H9 (cell line): ENCODE measurements at regions not wholly inside any gene's neighbourhood (a gene's known extent, or its start where the extent isn't known, plus 50 kb on each side); places are given as distances from the start of the nearest gene placed in this dataset.

Experiments used
- DNase-seq: peaks from one replicate; pipeline ENCODE4 v3.0.0-alpha.2; 2017
- H2AFZ ChIP-seq: one replicate; pipeline ENCODE4 v1.6.1; 2013; ENCODE audit warnings: mild to moderate bottlenecking, low read length, control low read depth, moderate library complexity
- H2AK5ac ChIP-seq: 2 replicates; pipeline ENCODE4 v1.6.1; 2013; ENCODE audit warnings: low read length, control low read depth, mixed read lengths; ENCODE audit not compliant: insufficient read length
- H2BK120ac ChIP-seq: one replicate; pipeline ENCODE4 v1.6.1; 2013; ENCODE audit warnings: low read depth, mild to moderate bottlenecking, low read length, control low read depth, inconsistent platforms; ENCODE audit not compliant: poor library complexity, severe bottlenecking
- H2BK12ac ChIP-seq: 2 replicates; pipeline ENCODE4 v1.6.1; 2013; ENCODE audit warnings: low read length, control low read depth, mixed read lengths, low read depth; ENCODE audit not compliant: insufficient read length
- H2BK15ac ChIP-seq: 2 replicates; pipeline ENCODE4 v1.6.1; 2013; ENCODE audit warnings: low read depth, low read length, control low read depth
- H2BK20ac ChIP-seq: one replicate; pipeline ENCODE4 v1.6.1; 2013; ENCODE audit warnings: low read depth, mild to moderate bottlenecking, low read length, control low read depth, inconsistent platforms; ENCODE audit not compliant: poor library complexity, severe bottlenecking
- H2BK5ac ChIP-seq: 2 replicates; pipeline ENCODE4 v1.6.1; 2013; ENCODE audit warnings: low read length, control low read depth, mixed read lengths; ENCODE audit not compliant: insufficient read length
- H3K14ac ChIP-seq: 2 replicates; pipeline ENCODE4 v1.6.1; 2013; ENCODE audit warnings: low read length, control low read depth; ENCODE audit not compliant: insufficient read depth
- H3K18ac ChIP-seq: 2 replicates; pipeline ENCODE4 v1.6.1; 2013; ENCODE audit warnings: low read depth, mild to moderate bottlenecking, mixed read lengths, low read length, control low read depth; ENCODE audit not compliant: insufficient read length
- H3K23ac ChIP-seq: 2 replicates; pipeline ENCODE4 v1.6.1; 2013; ENCODE audit warnings: low read length, control low read depth, mixed read lengths, low read depth; ENCODE audit not compliant: insufficient read length
- H3K23me2 ChIP-seq: 2 replicates; pipeline ENCODE4 v1.6.1; 2013; ENCODE audit warnings: low read depth, mild to moderate bottlenecking, mixed read lengths, low read length, control low read depth; ENCODE audit not compliant: insufficient read length, poor library complexity, severe bottlenecking
- H3K27ac ChIP-seq: 2 replicates; pipeline ENCODE4 v1.5.1; 2013; ENCODE audit warnings: low read length, control low read depth, mixed read lengths, low read depth; ENCODE audit not compliant: insufficient read length
- H3K27me3 ChIP-seq: 2 replicates; pipeline ENCODE4 v1.6.1; 2013; ENCODE audit warnings: low read length, control low read depth, inconsistent platforms; ENCODE audit not compliant: insufficient read depth
- H3K4ac ChIP-seq: 2 replicates; pipeline ENCODE4 v1.6.1; 2013; ENCODE audit warnings: low read depth, mild to moderate bottlenecking, control low read depth, inconsistent platforms, low read length, moderate library complexity
- H3K4me1 ChIP-seq: 2 replicates; pipeline ENCODE4 v1.6.1; 2013; ENCODE audit warnings: low read length, control low read depth, inconsistent platforms; ENCODE audit not compliant: insufficient read depth
- H3K4me2 ChIP-seq: 2 replicates; pipeline ENCODE4 v1.6.1; 2013; ENCODE audit warnings: low read length, control low read depth, mixed read lengths; ENCODE audit not compliant: insufficient read length, insufficient read depth
- H3K56ac ChIP-seq: 2 replicates; pipeline ENCODE4 v1.6.1; 2013; ENCODE audit warnings: low read depth, mild to moderate bottlenecking, mixed read lengths, low read length, control low read depth; ENCODE audit not compliant: insufficient read length
- H3K79me1 ChIP-seq: 2 replicates; pipeline ENCODE4 v1.6.1; 2013; ENCODE audit warnings: low read depth, mild to moderate bottlenecking, moderate library complexity, low read length, control low read depth, inconsistent platforms; ENCODE audit not compliant: insufficient read depth, poor library complexity, severe bottlenecking
- H3K79me2 ChIP-seq: 2 replicates; pipeline ENCODE4 v1.6.1; 2013; ENCODE audit warnings: low read length, control low read depth, inconsistent platforms; ENCODE audit not compliant: insufficient read depth
- H3K9ac ChIP-seq: 2 replicates; pipeline ENCODE4 v1.6.1; 2013; ENCODE audit warnings: low read length, control low read depth, mixed read lengths; ENCODE audit not compliant: insufficient read length; ENCODE audit errors: extremely low read depth
- H3K9me3 ChIP-seq: one replicate; pipeline ENCODE4 v1.6.1; 2013; ENCODE audit warnings: low read depth, low read length, inconsistent platforms; ENCODE audit not compliant: control insufficient read depth
- H3T11ph ChIP-seq: one replicate; pipeline ENCODE4 v1.6.1; 2013; ENCODE audit warnings: mild to moderate bottlenecking, low read length, control low read depth, inconsistent platforms
- H4K20me1 ChIP-seq: one replicate; pipeline ENCODE4 v1.6.1; 2013; ENCODE audit not compliant: control insufficient read depth, insufficient read length, insufficient read depth
- H4K5ac ChIP-seq: 2 replicates; pipeline ENCODE4 v1.6.1; 2013; ENCODE audit warnings: low read depth, mild to moderate bottlenecking, mixed read lengths, low read length, control low read depth; ENCODE audit not compliant: insufficient read length
- H4K8ac ChIP-seq: replicated peaks from 2 replicates; pipeline ENCODE4 v1.6.1; 2013; ENCODE audit warnings: low read length, control low read depth, mixed read lengths, low read depth; ENCODE audit not compliant: insufficient read length
- H4K91ac ChIP-seq: 2 replicates; pipeline ENCODE4 v1.6.1; 2013; ENCODE audit warnings: low read depth, mild to moderate bottlenecking, moderate library complexity, mixed read lengths, low read length, control low read depth; ENCODE audit not compliant: insufficient read length
- H3K27ac Mint-ChIP-seq, 3 experiments: 2 replicates in 2 of 3; 3 replicates in 1 of 3; pipeline ENCODE4 v1.8.0; 2020 to 2021; ENCODE audit warnings: mixed read lengths in 3 of 3, mild to moderate bottlenecking in 1 of 3, moderate library complexity in 1 of 3
- H3K27me3 Mint-ChIP-seq: 2 replicates; pipeline ENCODE4 v1.8.0; 2021; ENCODE audit warnings: low read depth, mild to moderate bottlenecking, moderate library complexity, mixed read lengths
- H3K36me3 Mint-ChIP-seq, 3 experiments: 2 replicates in 2 of 3; 3 replicates in 1 of 3; pipeline ENCODE4 v1.8.0; 2020 to 2021; ENCODE audit warnings: low read depth in 3 of 3, mixed read lengths in 3 of 3; ENCODE audit not compliant: insufficient read depth in 1 of 3
- H3K4me1 Mint-ChIP-seq, 2 experiments: 2 replicates each; pipeline ENCODE4 v1.8.0; 2020; ENCODE audit warnings: mixed read lengths in 2 of 2
- H3K4me3 Mint-ChIP-seq, 2 experiments: 2 replicates in 1 of 2; 3 replicates in 1 of 2; pipeline ENCODE4 v1.8.0; 2020 to 2021; ENCODE audit warnings: mild to moderate bottlenecking in 2 of 2, mixed read lengths in 2 of 2, moderate library complexity in 1 of 2
- H3K9me3 Mint-ChIP-seq, 2 experiments: 2 replicates in 1 of 2; 3 replicates in 1 of 2; pipeline ENCODE4 v1.8.0; 2020; ENCODE audit warnings: mild to moderate bottlenecking in 2 of 2, mixed read lengths in 2 of 2, moderate library complexity in 1 of 2
- CTCF ChIP-seq: fragments of 200-600 bp; sonication (generic); conservative IDR thresholded peaks from 3 replicates; pipeline ENCODE4 v1.8.0; 2021; ENCODE audit warnings: antibody characterized with exemption, mild to moderate bottlenecking
- WGBS: extraction: QIAGEN DNeasy Blood & Tissue Kit; methylation state at CpG from one replicate; pipeline ENCODE4 v1.1.7; 2013; ENCODE audit warnings: missing lambda C conversion rate, low lambda C conversion rate, mixed read lengths; ENCODE audit not compliant: insufficient read length; ENCODE audit errors: extremely low coverage; 5-methylcytosine and 5-hydroxymethylcytosine counted together

GRCh38 chr5:97628031-97628430 is 445.0 kb upstream of the RIOK2 start:
- Histone ChIP-seq H3K23me2 (no peaks in the 10 kb centered on the region), H4K8ac (no peak overlapping the region), H2AFZ (no peak overlapping the region), H4K91ac (no peak overlapping the region), H3K9ac (no peak overlapping the region), H3K56ac (no peak overlapping the region), H2BK15ac (no peak overlapping the region), H3K27ac (no peak overlapping the region), H3K18ac (no peak overlapping the region), H4K5ac (no peak overlapping the region), H3T11ph (no peak overlapping the region), H3K4me1 (no peaks in the 10 kb centered on the region), H4K20me1 (no peaks in the 10 kb centered on the region), H3K79me2 (no peaks in the 10 kb centered on the region), H3K27me3 (no peaks in the 10 kb centered on the region), H2BK20ac (no peak overlapping the region), H2BK120ac (no peak overlapping the region), H3K23ac (no peak overlapping the region), H3K9me3 (no peaks in the 10 kb centered on the region), H3K4me2 (no peak overlapping the region), H2BK12ac (no peak overlapping the region), H3K79me1 (no peaks in the 10 kb centered on the region), H2BK5ac (no peak overlapping the region), H2AK5ac (no peak overlapping the region), H3K4ac (no peak overlapping the region), H3K14ac (no peak overlapping the region)
- Mint-ChIP-seq H3K4me1 (peaks cover 2 to 13% of the 10 kb centered on the region in 2 experiments; a peak in 3 of 4 replicates), H3K9me3 (no peaks in the 10 kb centered on the region), H3K4me3 (no peak overlapping the region), H3K27ac (no peak overlapping the region), H3K36me3 (no peaks in the 10 kb centered on the region), H3K27me3 (no peaks in the 10 kb centered on the region)
- DNase-seq = no peak
- no peak for TF ChIP-seq CTCF
- no CpG with 5 or more reads among the region's 1 CpG for WGBS
